Right lobe of liver (tissue), 6 donors: ENCODE measurements at regions not wholly inside any gene's neighbourhood (a gene's known extent, or its start where the extent isn't known, plus 50 kb on each side); places are given as distances from the start of the nearest gene placed in this dataset.

Experiments used
- ATAC-seq, 4 donors: fragments of 200-7000 bp; cut with Tn5 transposase; one replicate each; pipeline ENCODE4 v1.9.1; 2020; ENCODE audit warnings: mild to moderate bottlenecking in 4 of 4, moderate library complexity in 4 of 4
- DNase-seq, 3 donors: peaks; one replicate each; pipeline ENCODE4 v3.0.0-alpha.2; 2020
- H3K27ac ChIP-seq, 3 donors: fragments of 200-600 bp; one replicate each; pipeline ENCODE4 v1.8.0; 2022
- H3K27me3 ChIP-seq, 2 donors: fragments of 200-600 bp; one replicate each; pipeline ENCODE4 v1.8.0; 2022
- H3K36me3 ChIP-seq, 4 donors: fragments of 200-600 bp; sonication (generic) in 1 of 4; one replicate each; pipeline versions ENCODE4 v1.5.1 to v1.8.0; 2017 to 2022; ENCODE audit warnings: control low read depth in 1 of 4
- H3K4me1 ChIP-seq, 4 donors: fragments of 200-600 bp; sonication (generic) in 1 of 4; one replicate each; pipeline versions ENCODE4 v1.5.1 to v1.8.0; 2017 to 2022; ENCODE audit warnings: control low read depth in 1 of 4
- H3K4me3 ChIP-seq, 3 donors: fragments of 200-600 bp; one replicate each; pipeline ENCODE4 v1.8.0; 2022
- H3K9me3 ChIP-seq, 4 donors: fragments of 200-600 bp; sonication (generic) in 1 of 4; one replicate each; pipeline versions ENCODE4 v1.5.1 to v1.8.0; 2017 to 2022; ENCODE audit warnings: control low read depth in 1 of 4
- CTCF ChIP-seq, 4 donors: fragments of 200-600 bp in 3 of 4; fragments of 450-650 bp in 1 of 4; IDR thresholded peaks; one replicate each; pipeline versions ENCODE4 v1.5.1 to v1.8.0; 2016 to 2022; ENCODE audit warnings: antibody characterized with exemption in 4 of 4, mild to moderate bottlenecking in 2 of 4
- POLR2A ChIP-seq: fragments of 450-650 bp; IDR thresholded peaks from one replicate; pipeline ENCODE4 v1.6.1; 2017; ENCODE audit warnings: antibody characterized with exemption, mild to moderate bottlenecking
- WGBS: methylation state at CpG from one replicate; pipeline ENCODE4 v1.1.6; 2018; ENCODE audit warnings: low coverage, low lambda C conversion rate; ENCODE audit not compliant: insufficient coverage; ENCODE audit errors: missing lambda C conversion rate; 5-methylcytosine and 5-hydroxymethylcytosine counted together
- intact Hi-C, 2 donors: fragments of 100-400 bp; cut with DNase I; formaldehyde crosslinking; loops; one replicate each; pipeline versions ENCODE4 v1.11.2 to v1.14.1; 2022
- donor health status: DM: no; HTN: yes; CAD: no.
- donor health status: DM: no; HTN: no; CAD: no.
- donor health status: DM: no; HTN: no; CAD: no.
- donor health status: DM: no; HTN: yes; CAD: no.
- donor health status: DM: no; HTN: yes; CAD: no.

GRCh38 chr11:98069861-98070260, 950.9 kb upstream of the CNTN5 start:
- ATAC-seq, result no peak
- no peak for DNase-seq
- Histone ChIP-seq H3K4me1 (no peaks in the 10 kb centered on the region), H3K27me3 (no peaks in the 10 kb centered on the region), H3K4me3 (no peak overlapping the region), H3K9me3 (no peaks in the 10 kb centered on the region), H3K27ac (no peak overlapping the region), H3K36me3 (no peaks in the 10 kb centered on the region)
- intact Hi-C loops, result no loop called here
- TF ChIP-seq CTCF (IDR thresholded peaks at IDR 0.05) (no peak), POLR2A (no peak)
- 75% methylated on average over 11 of the region's 13 CpGs for WGBS

DNA sequence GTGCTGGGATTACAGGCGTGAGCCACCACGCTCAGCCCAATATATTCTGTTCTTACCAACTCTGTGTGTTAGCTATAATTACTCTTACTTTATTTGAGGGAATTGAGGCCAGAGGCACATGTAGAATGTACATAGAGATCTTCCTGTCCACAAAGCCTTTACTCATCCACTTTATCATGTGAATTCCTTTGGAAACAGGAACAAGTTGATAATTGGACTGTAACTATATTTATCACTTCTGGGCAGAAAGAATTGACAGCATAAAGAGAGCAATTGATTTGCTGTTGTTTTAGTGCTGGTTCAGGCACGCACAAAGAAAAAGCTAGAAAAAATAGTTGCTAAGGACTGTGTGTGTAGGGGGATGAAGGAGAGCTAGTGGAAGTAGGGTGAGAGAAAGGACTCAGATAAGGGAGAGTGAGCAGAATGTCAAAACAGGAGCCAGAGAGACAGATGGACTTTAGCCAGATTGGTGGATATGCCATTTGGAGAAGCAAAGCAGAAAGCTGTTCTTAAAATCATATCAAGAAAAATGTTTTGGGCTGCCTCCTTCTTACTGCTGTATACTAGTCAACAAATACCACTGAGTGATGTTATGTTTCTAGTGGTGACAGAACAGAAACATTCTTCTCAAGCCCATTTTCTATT, 929.8 kb upstream of the CNTN5 start:
- no peak for DNase-seq
- Histone ChIP-seq H3K4me1 (no peaks in the 10 kb centered on the region), H3K27ac (no peak overlapping the region), H3K27me3 (no peaks in the 10 kb centered on the region), H3K4me3 (no peak overlapping the region), H3K9me3 (no peaks in the 10 kb centered on the region), H3K36me3 (no peaks in the 10 kb centered on the region)
- intact Hi-C loops, result no loop called here
- ATAC-seq, result no peak
- WGBS, result 57% methylated on average over 3 of the region's 3 CpGs
- no peak for TF ChIP-seq CTCF (IDR thresholded peaks at IDR 0.05)

- intact Hi-C loops, result no loop called here
- ATAC-seq, result no peak
- no peak overlapping the region for H3K4me3 ChIP-seq
- H3K27me3 ChIP-seq, result no peaks in the 10 kb centered on the region
- no peak overlapping the region for H3K27ac ChIP-seq
- H3K4me1 ChIP-seq, result no peaks in the 10 kb centered on the region
- no peak for DNase-seq
- WGBS, result 36% methylated on average over 1 of the region's 1 CpG
- H3K36me3 ChIP-seq, result no peaks in the 10 kb centered on the region
- TF ChIP-seq POLR2A (no peak), CTCF (IDR thresholded peaks at IDR 0.05) (no peak)
- no peaks in the 10 kb centered on the region for H3K9me3 ChIP-seq
Measured at GRCh38 chr11:98099371-98099770, 921.4 kb upstream of the CNTN5 start.

DNA sequence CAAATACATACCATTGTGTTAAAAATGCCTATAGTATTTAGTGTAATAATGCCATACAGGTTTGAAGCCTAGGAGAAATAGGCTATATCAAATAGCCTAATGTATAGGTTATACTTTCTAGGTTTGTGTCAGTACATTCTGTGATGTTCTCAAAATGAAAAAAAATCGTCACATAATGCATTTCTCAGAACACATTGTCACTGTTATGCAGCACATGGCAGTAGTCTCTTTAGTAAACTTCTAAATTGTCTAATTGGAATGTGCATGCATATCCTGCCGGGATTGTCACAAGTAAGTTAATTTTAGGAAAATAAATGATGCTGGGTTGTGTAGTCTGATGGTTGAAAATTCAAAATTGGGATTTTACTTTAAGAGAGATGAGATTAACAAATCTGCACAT, 920.1 kb upstream of the CNTN5 start:
- H3K27me3 ChIP-seq, result no peaks in the 10 kb centered on the region
- no peaks in the 10 kb centered on the region for H3K4me1 ChIP-seq
- no peaks in the 10 kb centered on the region for H3K36me3 ChIP-seq
- DNase-seq (no peak), ATAC-seq (no peak)
- intact Hi-C loops, result no loop called here
- no peak for TF ChIP-seq POLR2A
- no peak for TF ChIP-seq CTCF (IDR thresholded peaks at IDR 0.05)
- WGBS, result 29% methylated on average over 2 of the region's 2 CpGs
- no peaks in the 10 kb centered on the region for H3K9me3 ChIP-seq
- no peak overlapping the region for H3K27ac ChIP-seq
- H3K4me3 ChIP-seq, result no peak overlapping the region

- Histone ChIP-seq H3K4me1 (no peaks in the 10 kb centered on the region), H3K27ac (no peak overlapping the region), H3K36me3 (no peaks in the 10 kb centered on the region), H3K9me3 (no peaks in the 10 kb centered on the region), H3K4me3 (no peak overlapping the region), H3K27me3 (no peaks in the 10 kb centered on the region)
- WGBS, result 65% methylated on average over 1 of the region's 1 CpG
- intact Hi-C loops, result no loop called here
- no peak for ATAC-seq
- DNase-seq, result no peak
- no peak for TF ChIP-seq POLR2A
- no peak for TF ChIP-seq CTCF (IDR thresholded peaks at IDR 0.05)
Measured at GRCh38 chr11:98101329-98101728, 919.4 kb upstream of the CNTN5 start.
